Astrocyte of the cerebellum (primary cell): ENCODE measurements at regions not wholly inside any gene's neighbourhood (a gene's known extent, or its start where the extent isn't known, plus 50 kb on each side); places are given as distances from the start of the nearest gene placed in this dataset.

Experiments used
- DNase-seq: peaks from one replicate; pipeline ENCODE4 v3.0.0-alpha.2; 2011; ENCODE audit warnings: low read depth
- H3K4me3 ChIP-seq: 2 replicates; pipeline ENCODE4 v1.5.1; 2011; ENCODE audit warnings: mild to moderate bottlenecking, low read depth, low read length, moderate library complexity
- CTCF ChIP-seq: IDR thresholded peaks from 2 replicates; pipeline ENCODE4 v1.5.1; 2012; ENCODE audit warnings: low read length, low read depth, moderate library complexity, mild to moderate bottlenecking; ENCODE audit errors: missing control alignments
- in situ Hi-C: cut with HindIII; loops from 2 replicates; pipeline ENCODE4 v1.10.0; 2017; ENCODE audit warnings: low sequenced_read_pairs

GRCh38 chr10:54866666-54867065, 65.6 kb upstream of the PCDH15 start:
- TF ChIP-seq CTCF: no peak
- in situ Hi-C loops: no loop called here
- no peak overlapping the region for H3K4me3 ChIP-seq
- DNase-seq: no peak

GRCh38 chr10:54854843-54855242, 53.8 kb upstream of the PCDH15 start:
- in situ Hi-C loops: no loop called here
- no peak for DNase-seq
- TF ChIP-seq CTCF: no peak
- H3K4me3 ChIP-seq: no peak overlapping the region

GRCh38 chr10:54854389-54854788, 53.4 kb upstream of the PCDH15 start:
- H3K4me3 ChIP-seq: no peak overlapping the region
- no peak for TF ChIP-seq CTCF
- in situ Hi-C loops: no loop called here
- DNase-seq: no peak

GRCh38 chr10:54853883-54854282, 52.9 kb upstream of the PCDH15 start:
- no peak for TF ChIP-seq CTCF
- no peak for DNase-seq
- H3K4me3 ChIP-seq: no peak overlapping the region
- in situ Hi-C loops: no loop called here
